K562 (cell line): ENCODE measurements at regions not wholly inside any gene's neighbourhood (a gene's known extent, or its start where the extent isn't known, plus 50 kb on each side); places are given as distances from the start of the nearest gene placed in this dataset.

ENCODE experiments used
- ATAC-seq: fragments of 200-7000 bp; cut with Tn5 transposase; 3 replicates; pipeline ENCODE4 v1.9.1; 2020; ENCODE audit warnings: moderate library complexity
- BruUV-seq: library from RNA; stranded (reverse); fragments of 400-500 nt; replicated peaks from 2 replicates; lab custom pipeline; 2021; lab: Mats Ljungman, UMichigan
- CTCF ChIA-PET: fragments of 300-600 bp; formaldehyde crosslinking; extraction: SDS; loops from one replicate; lab custom pipeline; 2021; ENCODE audit warnings: low intra/inter-chr PET ratio; lab: Yijun Ruan, JAX
- POLR2A ChIA-PET: fragments of 300-600, 350-650 bp; sonication (Branson Sonifier 250); formaldehyde crosslinking; extraction: SDS; loops from one replicate; lab custom pipeline; 2021; ENCODE audit warnings: antibody characterized with exemption, inconsistent platforms; lab: Yijun Ruan, JAX
- DNase-seq, 4 experiments: peaks; one replicate each; pipeline versions ENCODE4 v3.0.0 to v3.0.0-alpha.2; 2011 to 2018; ENCODE audit warnings: low spot score in 3 of 4, mixed read lengths in 3 of 4; ENCODE audit errors: extremely low read depth in 1 of 4
- FAIRE-seq: peaks from 2 replicates; lab custom pipeline; 2011; peaks lifted over from hg19 to GRCh38; lab: Jason Lieb, UNC
- H2AFZ ChIP-seq: 2 replicates; pipeline ENCODE4 v1.6.0; 2011; ENCODE audit warnings: low read depth, low read length, control low read depth, inconsistent platforms
- H3K27ac ChIP-seq: fragments of 200-600 bp; 3 replicates; pipeline ENCODE4 v1.8.0; 2011; ENCODE audit warnings: low read depth, mild to moderate bottlenecking, control low read depth, inconsistent platforms, low read length, moderate library complexity, mixed read lengths; ENCODE audit errors: extremely low read depth
- H3K27me3 ChIP-seq, 2 experiments: fragments of 300-600 bp in 1 of 2; 2 replicates in 1 of 2; 3 replicates in 1 of 2; pipeline versions ENCODE4 v1.6.0 to v1.8.0; 2011; ENCODE audit warnings: inconsistent platforms in 2 of 2, low read length in 2 of 2, mild to moderate bottlenecking in 1 of 2, mixed read lengths in 1 of 2, moderate library complexity in 1 of 2; ENCODE audit not compliant: control insufficient read depth in 2 of 2, insufficient read depth in 2 of 2
- H3K36me3 ChIP-seq: fragments of 300-600 bp; 3 replicates; pipeline ENCODE4 v1.8.0; 2011; ENCODE audit warnings: mild to moderate bottlenecking, low read length, inconsistent platforms; ENCODE audit not compliant: control insufficient read depth, insufficient read depth
- H3K4me1 ChIP-seq, 2 experiments: fragments of 200-600 bp in 1 of 2; replicated peaks in 1 of 2; 2 replicates in 1 of 2; 3 replicates in 1 of 2; pipeline versions ENCODE4 v1.5.1 to v1.8.0; 2011; ENCODE audit warnings: inconsistent platforms in 2 of 2, low read length in 2 of 2, mild to moderate bottlenecking in 1 of 2, mixed read lengths in 1 of 2, moderate library complexity in 1 of 2; ENCODE audit not compliant: control insufficient read depth in 2 of 2, insufficient read depth in 2 of 2
- H3K4me2 ChIP-seq: 2 replicates; pipeline ENCODE4 v1.6.1; 2011; ENCODE audit warnings: low read length, control low read depth, inconsistent platforms, mixed read lengths; ENCODE audit not compliant: insufficient read depth
- H3K4me3 ChIP-seq: fragments of 200-600 bp; sonication (generic), shearing (Covaris generic); 2 replicates; pipeline ENCODE4 v1.5.1; 2016; ENCODE audit warnings: control low read depth, inconsistent platforms
- H3K79me2 ChIP-seq: fragments of 200-600 bp; 3 replicates; pipeline ENCODE4 v1.8.0; 2011; ENCODE audit warnings: low read length, inconsistent platforms; ENCODE audit not compliant: control insufficient read depth, insufficient read depth
- H3K9ac ChIP-seq, 2 experiments: 2 replicates each; pipeline versions ENCODE4 v1.6.0 to v1.6.1; 2011; ENCODE audit warnings: low read depth in 2 of 2, low read length in 2 of 2, control low read depth in 1 of 2, inconsistent platforms in 1 of 2, mild to moderate bottlenecking in 1 of 2, mixed read lengths in 1 of 2; ENCODE audit not compliant: insufficient read depth in 1 of 2
- H3K9me1 ChIP-seq: one replicate; pipeline ENCODE4 v1.6.0; 2011; ENCODE audit warnings: inconsistent platforms, mild to moderate bottlenecking, low read length, moderate library complexity; ENCODE audit not compliant: control insufficient read depth, insufficient read depth
- H3K9me3 ChIP-seq: replicated peaks from 2 replicates; pipeline ENCODE4 v1.5.1; 2011; ENCODE audit warnings: low read depth, low read length, inconsistent platforms; ENCODE audit not compliant: control insufficient read depth, insufficient read depth
- H4K20me1 ChIP-seq: replicated peaks from 2 replicates; pipeline ENCODE4 v1.6.1; 2011; ENCODE audit warnings: low read length, inconsistent platforms, mixed read lengths; ENCODE audit not compliant: control insufficient read depth, insufficient read depth
- CBFA2T2 ChIP-seq: fragments of 450-650 bp; conservative IDR thresholded peaks from 2 replicates; pipeline ENCODE4 v1.6.1; 2017; ENCODE audit warnings: mild to moderate bottlenecking
- CCAR2 ChIP-seq: fragments of 200-400 bp; formaldehyde crosslinking; IDR thresholded peaks from 2 replicates; pipeline ENCODE4 v1.6.1; 2017; ENCODE audit warnings: mild to moderate bottlenecking, low read depth, low read length
- GATAD2B ChIP-seq: fragments of 450-650 bp; IDR thresholded peaks from 2 replicates; pipeline ENCODE4 v1.6.1; 2017; ENCODE audit warnings: mild to moderate bottlenecking, borderline replicate concordance
- GTF2F1 ChIP-seq: IDR thresholded peaks from 2 replicates; pipeline ENCODE4 v1.6.1; 2011; ENCODE audit warnings: low read depth, low read length, improper control_type of control experiment
- POLR2B ChIP-seq: fragments of 450-650 bp; IDR thresholded peaks from 2 replicates; pipeline ENCODE4 v1.6.1; 2018; ENCODE audit warnings: low read depth; ENCODE audit not compliant: partially characterized antibody
- RBM17 ChIP-seq: fragments of 200-400 bp; formaldehyde crosslinking; IDR thresholded peaks from 2 replicates; pipeline ENCODE4 v1.6.1; 2017; ENCODE audit warnings: low read depth, mild to moderate bottlenecking, low read length, borderline replicate concordance
- RBM39 ChIP-seq: fragments of 200-400 bp; formaldehyde crosslinking; optimal IDR thresholded peaks from 2 replicates; pipeline ENCODE3; 2018; ENCODE audit warnings: low read depth, low read length
- RFX5 ChIP-seq: IDR thresholded peaks from 2 replicates; pipeline ENCODE4 v1.6.1; 2011; ENCODE audit warnings: low read depth, mild to moderate bottlenecking, improper control_type of control experiment, low read length
- ZNF253 ChIP-seq: fragments of 250-450 bp; sonication (Bioruptor Pico); conservative IDR thresholded peaks from 2 replicates; pipeline ENCODE4 v1.6.1; 2021; ENCODE audit warnings: mild to moderate bottlenecking
- ZNF436 ChIP-seq: fragments of 250-450, 450-650 bp; sonication (Bioruptor Pico); formaldehyde crosslinking; IDR thresholded peaks from 2 replicates; pipeline ENCODE4 v1.7.0; 2020; ENCODE audit warnings: mild to moderate bottlenecking
- ZNF445 ChIP-seq: fragments of 250-450 bp; sonication (Bioruptor Pico); IDR thresholded peaks from 2 replicates; pipeline ENCODE4 v1.4.0; 2020; ENCODE audit warnings: low read depth, mild to moderate bottlenecking, moderate library complexity
- WGBS: fragments of 100-300 bp; shearing (Covaris generic); methylation state at CpG from one replicate; pipeline ENCODE4 v1.1.6; 2016; ENCODE audit warnings: low coverage, mixed read lengths; ENCODE audit not compliant: insufficient coverage; ENCODE audit errors: missing lambda C conversion rate; 5-methylcytosine and 5-hydroxymethylcytosine counted together
- in situ Hi-C: fragments of 300-500 bp; cut with MboI; formaldehyde crosslinking; loops from 4 replicates; pipeline ENCODE4 v1.15.0; 2018; ENCODE audit warnings: inconsistent platforms, mixed read lengths
- intact Hi-C: fragments of 100-400 bp; cut with micrococcal nuclease; formaldehyde crosslinking; loops from 2 replicates; pipeline ENCODE4 v1.14.2; 2022
- TF ChIP-seq, protein P1 (sequence below): fragments of 250-450 bp; sonication (Bioruptor Pico); IDR thresholded peaks from 2 replicates; pipeline ENCODE4 v1.5.1; 2021; ENCODE audit warnings: mild to moderate bottlenecking
- TF ChIP-seq, protein P2 (sequence below): fragments of 450-650 bp; IDR thresholded peaks from 2 replicates; pipeline ENCODE4 v1.6.1; 2016; ENCODE audit warnings: borderline replicate concordance
- TF ChIP-seq, protein P3 (sequence below): fragments of 250-450 bp; sonication (Bioruptor Pico); IDR thresholded peaks from 2 replicates; pipeline ENCODE4 v1.4.0; 2020; ENCODE audit warnings: borderline replicate concordance
- TF ChIP-seq, protein P4 (sequence below): sonication (generic); formaldehyde crosslinking; IDR thresholded peaks from 2 replicates; pipeline ENCODE4 v1.8.1; 2022; ENCODE audit warnings: missing genetic modification reagents
- TF ChIP-seq, protein P5 (sequence below): sonication (generic); formaldehyde crosslinking; IDR thresholded peaks from 2 replicates; pipeline ENCODE4 v1.5.0; 2020; ENCODE audit warnings: missing genetic modification reagents

DNA sequence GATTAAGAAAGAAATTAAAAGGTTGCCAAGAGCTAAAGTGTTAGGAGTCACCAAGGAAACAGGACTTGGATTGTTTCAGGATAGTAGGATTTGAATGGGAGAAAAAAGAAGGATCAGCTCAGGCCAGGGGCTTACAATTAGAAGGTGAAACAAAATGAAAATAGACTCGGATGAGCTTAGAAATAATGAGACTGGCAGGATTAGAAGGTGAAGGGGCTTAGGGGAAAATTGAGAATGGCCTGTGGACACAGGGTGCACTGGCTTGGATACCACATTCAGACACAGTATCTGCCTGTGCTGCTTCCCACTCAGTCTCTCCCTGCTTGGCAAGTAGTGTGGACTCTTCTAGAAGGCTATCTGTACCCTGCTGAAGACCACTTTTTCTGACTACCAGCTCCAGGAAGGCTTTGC is 206.1 kb upstream of the ATP10A start (continued):
- no peak for TF ChIP-seq RBM39

DNA sequence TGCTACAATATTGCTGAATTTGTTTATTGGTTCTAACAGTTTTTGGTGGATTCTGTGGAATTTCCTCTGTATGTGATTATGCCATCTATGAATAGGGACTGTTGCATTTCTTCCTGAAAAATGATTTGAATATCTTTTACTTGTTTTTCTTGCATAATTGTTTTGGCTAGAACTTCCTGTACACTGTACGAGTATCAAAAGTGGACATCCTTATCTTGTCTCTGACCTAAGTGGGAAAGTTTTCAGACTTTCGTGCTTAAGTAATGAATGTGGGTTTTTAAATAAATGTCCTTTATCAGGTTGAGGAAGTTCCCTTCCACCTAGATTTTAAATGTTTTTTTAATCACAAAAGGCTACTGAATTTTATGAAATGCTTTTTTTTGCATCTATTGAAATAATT is 203.8 kb upstream of the ATP10A start:
- Histone ChIP-seq H3K36me3 (no peaks in the 10 kb centered on the region), H4K20me1 (no peaks in the 10 kb centered on the region), H3K4me3 (no peak overlapping the region), H3K9me1 (no peaks in the 10 kb centered on the region), H3K27ac (no peak overlapping the region), H3K4me2 (no peak overlapping the region), H3K4me1 (no peaks in the 10 kb centered on the region), H3K27me3 (no peaks in the 10 kb centered on the region), H2AFZ (no peak overlapping the region), H3K9me3 (no peaks in the 10 kb centered on the region), H3K9ac (no peak overlapping the region), H3K79me2 (no peaks in the 10 kb centered on the region)
- BruUV-seq: no TSS peak
- no peak for FAIRE-seq
- no peak for DNase-seq
- in situ Hi-C loops: no loop called here
- ChIA-PET CTCF (no interaction called here), POLR2A (no interaction called here)
- ATAC-seq: no peak
- 0% methylated on average over 2 of the region's 2 CpGs for WGBS
- intact Hi-C loops: no loop called here
- TF ChIP-seq, protein P1, sequence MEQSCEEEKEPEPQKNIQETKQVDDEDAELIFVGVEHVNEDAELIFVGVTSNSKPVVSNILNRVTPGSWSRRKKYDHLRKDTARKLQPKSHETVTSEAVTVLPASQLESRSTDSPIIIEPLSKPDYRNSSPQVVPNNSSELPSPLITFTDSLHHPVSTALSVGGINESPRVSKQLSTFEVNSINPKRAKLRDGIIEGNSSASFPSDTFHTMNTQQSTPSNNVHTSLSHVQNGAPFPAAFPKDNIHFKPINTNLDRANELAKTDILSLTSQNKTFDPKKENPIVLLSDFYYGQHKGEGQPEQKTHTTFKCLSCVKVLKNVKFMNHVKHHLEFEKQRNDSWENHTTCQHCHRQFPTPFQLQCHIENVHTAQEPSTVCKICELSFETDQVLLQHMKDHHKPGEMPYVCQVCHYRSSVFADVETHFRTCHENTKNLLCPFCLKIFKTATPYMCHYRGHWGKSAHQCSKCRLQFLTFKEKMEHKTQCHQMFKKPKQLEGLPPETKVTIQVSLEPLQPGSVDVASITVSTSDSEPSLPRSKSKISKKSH (CRISPR knock-in tag): no peak
- no peak for TF ChIP-seq RBM17
- TF ChIP-seq, protein P2, sequence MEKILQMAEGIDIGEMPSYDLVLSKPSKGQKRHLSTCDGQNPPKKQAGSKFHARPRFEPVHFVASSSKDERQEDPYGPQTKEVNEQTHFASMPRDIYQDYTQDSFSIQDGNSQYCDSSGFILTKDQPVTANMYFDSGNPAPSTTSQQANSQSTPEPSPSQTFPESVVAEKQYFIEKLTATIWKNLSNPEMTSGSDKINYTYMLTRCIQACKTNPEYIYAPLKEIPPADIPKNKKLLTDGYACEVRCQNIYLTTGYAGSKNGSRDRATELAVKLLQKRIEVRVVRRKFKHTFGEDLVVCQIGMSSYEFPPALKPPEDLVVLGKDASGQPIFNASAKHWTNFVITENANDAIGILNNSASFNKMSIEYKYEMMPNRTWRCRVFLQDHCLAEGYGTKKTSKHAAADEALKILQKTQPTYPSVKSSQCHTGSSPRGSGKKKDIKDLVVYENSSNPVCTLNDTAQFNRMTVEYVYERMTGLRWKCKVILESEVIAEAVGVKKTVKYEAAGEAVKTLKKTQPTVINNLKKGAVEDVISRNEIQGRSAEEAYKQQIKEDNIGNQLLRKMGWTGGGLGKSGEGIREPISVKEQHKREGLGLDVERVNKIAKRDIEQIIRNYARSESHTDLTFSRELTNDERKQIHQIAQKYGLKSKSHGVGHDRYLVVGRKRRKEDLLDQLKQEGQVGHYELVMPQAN: no peak
- TF ChIP-seq GATAD2B: no peak
- TF ChIP-seq ZNF253 (CRISPR knock-in tag): no peak
- TF ChIP-seq, protein P3, sequence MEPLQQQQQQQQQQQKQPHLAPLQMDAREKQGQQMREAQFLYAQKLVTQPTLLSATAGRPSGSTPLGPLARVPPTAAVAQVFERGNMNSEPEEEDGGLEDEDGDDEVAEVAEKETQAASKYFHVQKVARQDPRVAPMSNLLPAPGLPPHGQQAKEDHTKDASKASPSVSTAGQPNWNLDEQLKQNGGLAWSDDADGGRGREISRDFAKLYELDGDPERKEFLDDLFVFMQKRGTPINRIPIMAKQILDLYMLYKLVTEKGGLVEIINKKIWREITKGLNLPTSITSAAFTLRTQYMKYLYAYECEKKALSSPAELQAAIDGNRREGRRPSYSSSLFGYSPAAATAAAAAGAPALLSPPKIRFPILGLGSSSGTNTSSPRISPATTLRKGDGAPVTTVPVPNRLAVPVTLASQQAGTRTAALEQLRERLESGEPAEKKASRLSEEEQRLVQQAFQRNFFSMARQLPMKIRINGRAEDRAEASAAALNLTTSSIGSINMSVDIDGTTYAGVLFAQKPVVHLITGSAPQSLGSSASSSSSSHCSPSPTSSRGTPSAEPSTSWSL (CRISPR knock-in tag): no peak
- no peak for TF ChIP-seq POLR2B
- TF ChIP-seq, protein P4, sequence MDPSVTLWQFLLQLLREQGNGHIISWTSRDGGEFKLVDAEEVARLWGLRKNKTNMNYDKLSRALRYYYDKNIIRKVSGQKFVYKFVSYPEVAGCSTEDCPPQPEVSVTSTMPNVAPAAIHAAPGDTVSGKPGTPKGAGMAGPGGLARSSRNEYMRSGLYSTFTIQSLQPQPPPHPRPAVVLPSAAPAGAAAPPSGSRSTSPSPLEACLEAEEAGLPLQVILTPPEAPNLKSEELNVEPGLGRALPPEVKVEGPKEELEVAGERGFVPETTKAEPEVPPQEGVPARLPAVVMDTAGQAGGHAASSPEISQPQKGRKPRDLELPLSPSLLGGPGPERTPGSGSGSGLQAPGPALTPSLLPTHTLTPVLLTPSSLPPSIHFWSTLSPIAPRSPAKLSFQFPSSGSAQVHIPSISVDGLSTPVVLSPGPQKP: no peak
- TF ChIP-seq RFX5: no peak
- TF ChIP-seq, protein P5, sequence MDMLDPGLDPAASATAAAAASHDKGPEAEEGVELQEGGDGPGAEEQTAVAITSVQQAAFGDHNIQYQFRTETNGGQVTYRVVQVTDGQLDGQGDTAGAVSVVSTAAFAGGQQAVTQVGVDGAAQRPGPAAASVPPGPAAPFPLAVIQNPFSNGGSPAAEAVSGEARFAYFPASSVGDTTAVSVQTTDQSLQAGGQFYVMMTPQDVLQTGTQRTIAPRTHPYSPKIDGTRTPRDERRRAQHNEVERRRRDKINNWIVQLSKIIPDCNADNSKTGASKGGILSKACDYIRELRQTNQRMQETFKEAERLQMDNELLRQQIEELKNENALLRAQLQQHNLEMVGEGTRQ: no peak
- no peak for TF ChIP-seq GTF2F1
- TF ChIP-seq CCAR2: no peak
- no peak for TF ChIP-seq CBFA2T2
- TF ChIP-seq ZNF436: no peak
- TF ChIP-seq ZNF445: no peak
